Prostate gland (tissue), 2 donors: ENCODE measurements at regions not wholly inside any gene's neighbourhood (a gene's known extent, or its start where the extent isn't known, plus 50 kb on each side); places are given as distances from the start of the nearest gene placed in this dataset.

Experiments used
- CTCF ChIP-seq, 4 experiments: fragments of 200-600 bp in 2 of 4; fragments of 450-650 bp in 2 of 4; sonication (generic) in 2 of 4; IDR thresholded peaks; 1 replicate in 3 of 4; 2 replicates in 1 of 4; pipeline ENCODE4 v1.5.1; 2016 to 2019; ENCODE audit warnings: antibody characterized with exemption in 4 of 4, mild to moderate bottlenecking in 2 of 4, moderate library complexity in 2 of 4
- POLR2AphosphoS5 ChIP-seq: sonication (generic); formaldehyde crosslinking; IDR thresholded peaks from one replicate; pipeline ENCODE4 v1.6.1; 2017; ENCODE audit warnings: antibody characterized with exemption

- TF ChIP-seq CTCF (IDR thresholded peaks at IDR 0.05) = no peak
- TF ChIP-seq POLR2AphosphoS5 = no peak
Measured at GRCh38 chr5:155460501-155460931, 447.0 kb downstream of the KIF4B start.
